Keratinocyte (primary cell): ENCODE measurements at regions not wholly inside any gene's neighbourhood (a gene's known extent, or its start where the extent isn't known, plus 50 kb on each side); places are given as distances from the start of the nearest gene placed in this dataset.

Experiments
- DNase-seq: peaks from one replicate; pipeline ENCODE4 v3.0.0-alpha.2; 2011; ENCODE audit warnings: low read depth, missing footprints, low spot score
- FAIRE-seq: peaks from 2 replicates; lab custom pipeline; 2011; peaks lifted over from hg19 to GRCh38; lab: Jason Lieb, UNC
- H2AFZ ChIP-seq: 2 replicates; pipeline ENCODE4 v1.6.0; 2012; ENCODE audit warnings: low read length, control low read depth, inconsistent platforms; ENCODE audit not compliant: control insufficient read depth
- H3K27ac ChIP-seq: 2 replicates; pipeline ENCODE4 v1.5.1; 2011; ENCODE audit warnings: low read length; ENCODE audit not compliant: control insufficient read depth, insufficient read depth
- H3K27me3 ChIP-seq: 3 replicates; pipeline ENCODE4 v1.6.0; 2011; ENCODE audit warnings: low read length; ENCODE audit not compliant: control insufficient read depth, insufficient read depth; ENCODE audit errors: extremely low read depth
- H3K36me3 ChIP-seq, 2 experiments: 2 replicates in 1 of 2; 3 replicates in 1 of 2; pipeline ENCODE4 v1.5.1; 2011; ENCODE audit warnings: low read length in 2 of 2, mild to moderate bottlenecking in 1 of 2; ENCODE audit not compliant: control insufficient read depth in 2 of 2, insufficient read depth in 2 of 2; ENCODE audit errors: extremely low read depth in 1 of 2
- H3K4me1 ChIP-seq: 3 replicates; pipeline ENCODE4 v1.5.1; 2011; ENCODE audit warnings: low read length; ENCODE audit not compliant: control insufficient read depth, insufficient read depth; ENCODE audit errors: extremely low read depth
- H3K4me2 ChIP-seq: 3 replicates; pipeline ENCODE4 v1.6.0; 2011; ENCODE audit warnings: low read depth, low read length; ENCODE audit not compliant: control insufficient read depth, insufficient read depth; ENCODE audit errors: extremely low read depth
- H3K4me3 ChIP-seq, 3 experiments: fragments of 200-600 bp in 1 of 3; sonication (generic) in 1 of 3; 2 replicates in 2 of 3; 3 replicates in 1 of 3; pipeline ENCODE4 v1.5.1; 2011 to 2016; ENCODE audit warnings: low read length in 3 of 3, mild to moderate bottlenecking in 3 of 3, control low read depth in 2 of 3, inconsistent platforms in 1 of 3, low read depth in 1 of 3, mixed read lengths in 1 of 3, mixed run types in 1 of 3, moderate library complexity in 1 of 3; ENCODE audit not compliant: control insufficient read depth in 2 of 3, insufficient read depth in 2 of 3; ENCODE audit errors: extremely low read depth in 1 of 3
- H3K79me2 ChIP-seq: 2 replicates; pipeline ENCODE4 v1.6.0; 2012; ENCODE audit warnings: low read length; ENCODE audit not compliant: control insufficient read depth, insufficient read depth
- H3K9ac ChIP-seq: 3 replicates; pipeline ENCODE4 v1.6.0; 2011; ENCODE audit warnings: low read length; ENCODE audit not compliant: control insufficient read depth, insufficient read depth; ENCODE audit errors: extremely low read depth
- H3K9me1 ChIP-seq: 3 replicates; pipeline ENCODE4 v1.6.0; 2011; ENCODE audit warnings: low read length; ENCODE audit not compliant: control insufficient read depth, insufficient read depth; ENCODE audit errors: extremely low read depth
- H3K9me3 ChIP-seq: 2 replicates; pipeline ENCODE4 v1.5.1; 2012; ENCODE audit warnings: low read depth, low read length; ENCODE audit not compliant: control insufficient read depth
- H4K20me1 ChIP-seq: 3 replicates; pipeline ENCODE4 v1.6.0; 2011; ENCODE audit warnings: low read length; ENCODE audit not compliant: control insufficient read depth, insufficient read depth; ENCODE audit errors: extremely low read depth
- EZH2 ChIP-seq: IDR thresholded peaks from one replicate; pipeline ENCODE4 v1.6.1; 2012; ENCODE audit warnings: inconsistent platforms, mild to moderate bottlenecking, low read length, moderate library complexity
- dilution Hi-C: fragments of 300-500 bp; cut with MboI; formaldehyde crosslinking; loops from one replicate; pipeline ENCODE4 v1.7.0; 2020; ENCODE audit warnings: low sequenced_read_pairs; ENCODE audit not compliant: extremely low pct_ligation_motif_present
- TF ChIP-seq, protein P1 (sequence below), 3 experiments: IDR thresholded peaks in 1 of 3; conservative IDR thresholded peaks in 1 of 3; optimal IDR thresholded peaks in 1 of 3; 2 replicates in 2 of 3; 3 replicates in 1 of 3; pipeline versions ENCODE3 to v1.5.1; 2011; ENCODE audit warnings: low read length in 3 of 3, mild to moderate bottlenecking in 3 of 3, moderate library complexity in 2 of 3, control low read depth in 1 of 3, inconsistent platforms in 1 of 3; ENCODE audit not compliant: insufficient read depth in 2 of 3; ENCODE audit errors: extremely low read depth in 1 of 3

DNA sequence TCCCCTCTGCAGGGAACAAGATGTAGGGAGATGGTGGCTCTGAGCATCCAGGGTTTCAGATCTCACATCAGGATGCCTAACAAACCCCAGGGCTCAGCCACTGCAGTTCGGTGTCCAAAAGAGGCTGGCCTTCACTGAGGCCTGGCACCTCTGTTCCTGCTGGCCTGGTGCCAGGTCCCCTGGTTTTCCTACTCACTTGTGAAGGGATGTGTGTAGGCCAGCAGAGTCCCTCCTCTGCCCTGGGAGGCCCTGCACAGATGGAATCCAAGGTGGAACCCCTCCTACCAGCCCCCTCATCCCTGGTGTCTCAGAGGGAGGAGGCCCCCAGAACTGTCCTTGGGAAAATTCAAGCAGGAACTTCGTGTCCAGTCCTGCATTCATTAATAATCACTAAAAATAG, 260.6 kb downstream of the CCSER2 start:
- H3K36me3 ChIP-seq: no peaks in the 10 kb centered on the region
- no peaks in the 10 kb centered on the region for H3K9me3 ChIP-seq
- H2AFZ ChIP-seq: no peak overlapping the region
- no peak for DNase-seq
- H3K79me2 ChIP-seq: no peaks in the 10 kb centered on the region
- no peak overlapping the region for H3K4me3 ChIP-seq
- H3K4me2 ChIP-seq: no peak overlapping the region
- no peak overlapping the region for H3K27ac ChIP-seq
- no peaks in the 10 kb centered on the region for H4K20me1 ChIP-seq
- H3K9ac ChIP-seq: no peak overlapping the region
- dilution Hi-C loops: no loop called here
- no peaks in the 10 kb centered on the region for H3K27me3 ChIP-seq
- no peak for FAIRE-seq
- no peaks in the 10 kb centered on the region for H3K4me1 ChIP-seq
- H3K9me1 ChIP-seq: no peaks in the 10 kb centered on the region
- TF ChIP-seq EZH2: no peak
- TF ChIP-seq, protein P1, sequence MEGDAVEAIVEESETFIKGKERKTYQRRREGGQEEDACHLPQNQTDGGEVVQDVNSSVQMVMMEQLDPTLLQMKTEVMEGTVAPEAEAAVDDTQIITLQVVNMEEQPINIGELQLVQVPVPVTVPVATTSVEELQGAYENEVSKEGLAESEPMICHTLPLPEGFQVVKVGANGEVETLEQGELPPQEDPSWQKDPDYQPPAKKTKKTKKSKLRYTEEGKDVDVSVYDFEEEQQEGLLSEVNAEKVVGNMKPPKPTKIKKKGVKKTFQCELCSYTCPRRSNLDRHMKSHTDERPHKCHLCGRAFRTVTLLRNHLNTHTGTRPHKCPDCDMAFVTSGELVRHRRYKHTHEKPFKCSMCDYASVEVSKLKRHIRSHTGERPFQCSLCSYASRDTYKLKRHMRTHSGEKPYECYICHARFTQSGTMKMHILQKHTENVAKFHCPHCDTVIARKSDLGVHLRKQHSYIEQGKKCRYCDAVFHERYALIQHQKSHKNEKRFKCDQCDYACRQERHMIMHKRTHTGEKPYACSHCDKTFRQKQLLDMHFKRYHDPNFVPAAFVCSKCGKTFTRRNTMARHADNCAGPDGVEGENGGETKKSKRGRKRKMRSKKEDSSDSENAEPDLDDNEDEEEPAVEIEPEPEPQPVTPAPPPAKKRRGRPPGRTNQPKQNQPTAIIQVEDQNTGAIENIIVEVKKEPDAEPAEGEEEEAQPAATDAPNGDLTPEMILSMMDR (optimal IDR thresholded peaks at IDR 0.05 in 1 of 3, IDR thresholded peaks at IDR 0.05 in 1 of 3, conservative IDR thresholded peaks at IDR 0.05 in 1 of 3; ENCODE audit: extremely low read depth in 1 of 3, insufficient read depth in 2 of 3, low read length in 3 of 3): no peak

DNA sequence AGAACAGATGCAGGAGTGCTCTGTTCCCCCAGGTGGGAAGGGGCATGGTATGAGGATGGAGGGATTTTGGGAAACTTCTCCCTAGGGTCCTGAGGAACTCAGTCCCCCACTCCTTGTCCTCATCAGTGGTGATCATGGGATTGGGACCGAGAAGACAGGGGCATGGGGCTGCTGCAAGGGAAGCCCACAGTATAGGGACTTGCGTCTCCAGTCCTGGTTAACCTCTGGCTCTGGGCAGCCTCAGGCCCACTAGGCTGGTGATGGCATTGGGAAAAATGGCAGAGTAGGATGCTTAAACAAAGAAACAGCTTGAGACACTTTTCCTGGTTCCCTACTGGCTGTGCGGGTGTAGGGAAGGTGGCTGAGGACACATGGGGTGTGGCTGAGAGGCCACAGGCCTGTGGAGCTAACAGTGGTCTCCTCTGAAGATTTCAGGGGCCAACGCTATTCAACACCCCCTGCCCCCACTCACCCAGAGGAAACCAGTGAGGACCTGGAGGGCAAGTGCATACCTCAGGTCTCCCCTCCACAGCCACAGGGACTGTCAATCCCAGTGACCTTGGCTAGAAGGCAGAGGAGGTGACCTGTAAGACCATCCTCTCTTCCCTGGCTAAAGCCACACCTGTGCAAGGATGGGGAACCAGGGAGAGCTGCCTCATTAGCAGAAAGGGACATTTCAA, 261.3 kb downstream of the CCSER2 start:
- H3K4me2 ChIP-seq: no peak overlapping the region
- no peak overlapping the region for H2AFZ ChIP-seq
- FAIRE-seq (no peak), DNase-seq (no peak)
- no peaks in the 10 kb centered on the region for H4K20me1 ChIP-seq
- no peak overlapping the region for H3K4me3 ChIP-seq
- no peaks in the 10 kb centered on the region for H3K4me1 ChIP-seq
- no peak for TF ChIP-seq EZH2
- TF ChIP-seq, protein P1 (optimal IDR thresholded peaks at IDR 0.05 in 1 of 3, IDR thresholded peaks at IDR 0.05 in 1 of 3, conservative IDR thresholded peaks at IDR 0.05 in 1 of 3; ENCODE audit: extremely low read depth in 1 of 3, insufficient read depth in 2 of 3, low read length in 3 of 3): no peak
- no peak overlapping the region for H3K9ac ChIP-seq
- H3K27ac ChIP-seq: no peak overlapping the region
- H3K9me1 ChIP-seq: no peaks in the 10 kb centered on the region
- H3K27me3 ChIP-seq: no peaks in the 10 kb centered on the region
- dilution Hi-C loops: no loop called here
- no peaks in the 10 kb centered on the region for H3K36me3 ChIP-seq
- no peaks in the 10 kb centered on the region for H3K79me2 ChIP-seq
- H3K9me3 ChIP-seq: no peaks in the 10 kb centered on the region
